Natural killer cell (primary cell): ENCODE measurements at regions not wholly inside any gene's neighbourhood (a gene's known extent, or its start where the extent isn't known, plus 50 kb on each side); places are given as distances from the start of the nearest gene placed in this dataset.
"Not testable (repeated sequence)": the region's sequence is repeated elsewhere in the genome, so short reads cannot be mapped to it uniquely, and the experiment has no call there.

Experiments used
- ATAC-seq, 3 donors: fragments of 150-1000 bp in 2 of 3; fragments of 200-7000 bp in 1 of 3; cut with Tn5 transposase; 1 replicate in 1 of 3; 2 replicates in 2 of 3; pipeline ENCODE4 v1.10.0; 2021; ENCODE audit warnings: mild to moderate bottlenecking in 2 of 3, moderate library complexity in 2 of 3
- DNase-seq, 2 donors: peaks; one replicate each; pipeline versions ENCODE4 v3.0.0 to v3.0.0-alpha.2; 2013 to 2021; ENCODE audit warnings: mixed read lengths in 1 of 2
- H3K27ac ChIP-seq: one replicate; pipeline ENCODE4 v1.5.1; 2013; ENCODE audit warnings: mild to moderate bottlenecking, low read length
- H3K27me3 ChIP-seq: one replicate; pipeline ENCODE4 v1.6.1; 2013; ENCODE audit warnings: low read length; ENCODE audit not compliant: control insufficient read depth, insufficient read depth
- H3K36me3 ChIP-seq: one replicate; pipeline ENCODE4 v1.6.1; 2013; ENCODE audit warnings: low read length; ENCODE audit not compliant: control insufficient read depth, insufficient read depth
- H3K4me1 ChIP-seq: one replicate; pipeline ENCODE4 v1.6.1; 2013; ENCODE audit warnings: low read length; ENCODE audit not compliant: control insufficient read depth, insufficient read depth
- H3K4me3 ChIP-seq: one replicate; pipeline ENCODE4 v1.5.1; 2013; ENCODE audit warnings: low read length
- H3K9me3 ChIP-seq: one replicate; pipeline ENCODE4 v1.6.1; 2013; ENCODE audit warnings: low read length; ENCODE audit not compliant: control insufficient read depth, insufficient read depth
- H3K27ac Mint-ChIP-seq, 2 donors: one replicate each; pipeline ENCODE4 v1.8.0; 2022; ENCODE audit warnings: mild to moderate bottlenecking in 2 of 2, mixed read lengths in 2 of 2, moderate library complexity in 1 of 2
- H3K27me3 Mint-ChIP-seq, 2 donors: one replicate each; pipeline ENCODE4 v1.8.0; 2022; ENCODE audit warnings: low read depth in 2 of 2, mixed read lengths in 2 of 2
- H3K36me3 Mint-ChIP-seq: one replicate; pipeline ENCODE4 v1.8.0; 2022; ENCODE audit warnings: mixed read lengths
- H3K4me1 Mint-ChIP-seq, 2 donors: one replicate each; pipeline ENCODE4 v1.8.0; 2022; ENCODE audit warnings: mixed read lengths in 2 of 2
- H3K4me3 Mint-ChIP-seq: one replicate; pipeline ENCODE4 v1.8.0; 2022; ENCODE audit warnings: mild to moderate bottlenecking, moderate library complexity, mixed read lengths
- H3K9me3 Mint-ChIP-seq, 2 donors: one replicate each; pipeline ENCODE4 v1.8.0; 2022; ENCODE audit warnings: mixed read lengths in 2 of 2
- WGBS: methylation state at CpG from one replicate; pipeline ENCODE4 v1.1.7; 2013; ENCODE audit warnings: missing lambda C conversion rate; ENCODE audit not compliant: insufficient coverage; 5-methylcytosine and 5-hydroxymethylcytosine counted together
- intact Hi-C: fragments of 100-400 bp; cut with micrococcal nuclease; formaldehyde crosslinking; loops from one replicate; pipeline ENCODE4 v1.14.2; 2022
- TF ChIP-seq, protein P1 (sequence below): fragments of 200-600 bp; IDR thresholded peaks from one replicate; pipeline ENCODE4 v1.8.0; 2022; ENCODE audit warnings: antibody characterized with exemption

DNA sequence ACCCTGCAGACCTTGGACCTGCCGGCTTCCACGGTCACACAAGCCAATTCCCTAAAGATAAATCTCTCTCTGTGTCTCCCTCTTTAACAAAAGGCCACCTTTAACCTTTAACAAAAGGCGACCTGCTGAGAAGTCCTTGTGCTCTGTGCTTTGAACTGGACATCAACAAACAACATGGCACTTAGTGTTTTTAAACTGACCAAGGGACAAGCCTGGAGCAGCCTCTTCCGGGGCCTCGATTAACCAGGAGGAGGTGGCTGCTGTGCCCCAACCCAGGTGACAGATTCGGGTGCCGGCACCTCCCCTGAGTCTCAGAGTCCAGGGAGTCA is 135.3 kb downstream of the RTP5 start:
- Mint-ChIP-seq H3K27me3 (peaks cover 0 to 13% of the 10 kb centered on the region in 2 donors), H3K9me3 (no peaks in the 10 kb centered on the region), H3K4me3 (no peak overlapping the region), H3K27ac (no peak overlapping the region), H3K4me1 (peaks cover 0 to 11% of the 10 kb centered on the region in 2 donors), H3K36me3 (no peaks in the 10 kb centered on the region)
- intact Hi-C loops = no loop called here
- no peak for DNase-seq
- no peaks in the 10 kb centered on the region for H3K27me3 ChIP-seq
- TF ChIP-seq, protein P1, sequence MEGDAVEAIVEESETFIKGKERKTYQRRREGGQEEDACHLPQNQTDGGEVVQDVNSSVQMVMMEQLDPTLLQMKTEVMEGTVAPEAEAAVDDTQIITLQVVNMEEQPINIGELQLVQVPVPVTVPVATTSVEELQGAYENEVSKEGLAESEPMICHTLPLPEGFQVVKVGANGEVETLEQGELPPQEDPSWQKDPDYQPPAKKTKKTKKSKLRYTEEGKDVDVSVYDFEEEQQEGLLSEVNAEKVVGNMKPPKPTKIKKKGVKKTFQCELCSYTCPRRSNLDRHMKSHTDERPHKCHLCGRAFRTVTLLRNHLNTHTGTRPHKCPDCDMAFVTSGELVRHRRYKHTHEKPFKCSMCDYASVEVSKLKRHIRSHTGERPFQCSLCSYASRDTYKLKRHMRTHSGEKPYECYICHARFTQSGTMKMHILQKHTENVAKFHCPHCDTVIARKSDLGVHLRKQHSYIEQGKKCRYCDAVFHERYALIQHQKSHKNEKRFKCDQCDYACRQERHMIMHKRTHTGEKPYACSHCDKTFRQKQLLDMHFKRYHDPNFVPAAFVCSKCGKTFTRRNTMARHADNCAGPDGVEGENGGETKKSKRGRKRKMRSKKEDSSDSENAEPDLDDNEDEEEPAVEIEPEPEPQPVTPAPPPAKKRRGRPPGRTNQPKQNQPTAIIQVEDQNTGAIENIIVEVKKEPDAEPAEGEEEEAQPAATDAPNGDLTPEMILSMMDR = no peak
- no peaks in the 10 kb centered on the region for H3K36me3 ChIP-seq
- ATAC-seq = no peak
- no peaks in the 10 kb centered on the region for H3K4me1 ChIP-seq
- H3K9me3 ChIP-seq = no peaks in the 10 kb centered on the region
- WGBS = 87% methylated on average over 7 of the region's 7 CpGs
- H3K27ac ChIP-seq = no peak overlapping the region
- H3K4me3 ChIP-seq = no peak overlapping the region

DNA sequence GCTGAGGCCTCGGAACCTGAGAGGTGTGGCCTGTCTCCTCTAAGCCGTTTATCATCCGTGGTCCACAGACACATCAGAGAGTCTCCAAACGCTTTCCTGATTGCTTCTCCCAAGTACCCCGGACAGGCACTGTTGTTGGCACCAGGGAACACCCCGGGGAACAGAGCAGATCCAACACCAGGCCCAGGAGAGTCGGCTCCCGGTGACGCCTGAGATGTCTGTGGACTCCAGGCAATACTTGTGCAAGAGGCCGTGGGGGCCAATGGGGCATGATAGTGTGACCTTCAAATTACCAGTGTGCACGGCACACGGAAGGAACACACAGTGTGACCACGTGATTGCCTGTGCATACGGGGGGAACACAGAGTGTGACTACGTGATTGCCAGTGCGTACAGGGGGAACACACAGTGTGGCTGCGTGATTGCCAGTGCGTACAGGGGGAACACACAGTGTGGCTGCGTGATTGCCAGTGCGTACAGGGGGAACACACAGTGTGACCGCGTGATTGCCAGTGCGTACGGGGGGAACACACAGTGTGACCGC is 136.6 kb downstream of the RTP5 start:
- H3K27ac Mint-ChIP-seq, DNase-seq: not testable (repeated sequence)

DNA sequence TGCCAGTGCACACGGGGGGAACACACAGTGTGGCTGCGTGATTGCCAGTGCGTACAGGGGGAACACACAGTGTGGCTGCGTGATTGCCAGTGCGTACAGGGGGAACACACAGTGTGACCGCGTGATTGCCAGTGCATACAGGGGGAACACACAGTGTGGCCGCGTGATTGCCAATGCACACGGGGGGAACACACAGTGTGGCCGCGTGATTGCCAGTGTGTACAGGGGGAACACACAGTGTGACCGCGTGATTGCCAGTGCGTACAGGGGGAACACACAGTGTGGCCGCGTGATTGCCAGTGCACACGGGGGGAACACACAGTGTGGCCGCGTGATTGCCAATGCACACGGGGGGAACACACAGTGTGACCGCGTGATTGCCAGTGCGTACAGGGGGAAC is 139.4 kb downstream of the RTP5 start:
- H3K4me3 Mint-ChIP-seq, intact Hi-C loops, H3K36me3 ChIP-seq, H3K27ac ChIP-seq, H3K27ac Mint-ChIP-seq, H3K36me3 Mint-ChIP-seq, ATAC-seq, DNase-seq, H3K27me3 ChIP-seq, H3K4me3 ChIP-seq, H3K9me3 Mint-ChIP-seq, H3K9me3 ChIP-seq: not testable (repeated sequence)
- Mint-ChIP-seq H3K27me3 (peaks cover 0 to 11% of the 10 kb centered on the region in 2 donors), H3K4me1 (peaks cover 0 to 13% of the 10 kb centered on the region in 2 donors)
- 81% methylated on average over 6 of the region's 24 CpGs for WGBS
- H3K4me1 ChIP-seq = peaks cover 12% of the 10 kb centered on the region

More for the DNA sequence above, 136.6 kb downstream of the RTP5 start:
- WGBS = 90% methylated on average over 16 of the region's 25 CpGs
- H3K27me3 Mint-ChIP-seq, H3K4me1 ChIP-seq, intact Hi-C loops, H3K9me3 Mint-ChIP-seq, H3K27ac ChIP-seq, H3K27me3 ChIP-seq, H3K9me3 ChIP-seq, H3K36me3 ChIP-seq, H3K4me3 Mint-ChIP-seq, H3K4me3 ChIP-seq, H3K36me3 Mint-ChIP-seq, ATAC-seq, H3K4me1 Mint-ChIP-seq: not testable (repeated sequence)

DNA sequence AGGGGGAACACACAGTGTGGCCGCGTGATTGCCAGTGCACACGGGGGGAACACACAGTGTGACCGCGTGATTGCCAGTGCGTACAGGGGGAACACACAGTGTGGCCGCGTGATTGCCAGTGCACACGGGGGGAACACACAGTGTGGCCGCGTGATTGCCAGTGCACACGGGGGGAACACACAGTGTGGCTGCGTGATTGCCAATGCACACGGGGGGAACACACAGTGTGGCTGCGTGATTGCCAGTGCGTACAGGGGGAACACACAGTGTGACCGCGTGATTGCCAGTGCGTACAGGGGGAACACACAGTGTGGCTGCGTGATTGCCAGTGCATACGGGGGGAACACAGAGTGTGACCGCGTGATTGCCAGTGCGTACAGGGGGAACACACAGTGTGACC is 140.3 kb downstream of the RTP5 start:
- H3K27me3 ChIP-seq, H3K27ac Mint-ChIP-seq, H3K4me3 ChIP-seq, H3K36me3 Mint-ChIP-seq, ATAC-seq, H3K9me3 Mint-ChIP-seq, intact Hi-C loops, H3K27ac ChIP-seq, DNase-seq, H3K36me3 ChIP-seq, H3K4me3 Mint-ChIP-seq, H3K9me3 ChIP-seq: not testable (repeated sequence)
- WGBS = 78% methylated on average over 9 of the region's 24 CpGs
- Mint-ChIP-seq H3K27me3 (peaks cover 0 to 14% of the 10 kb centered on the region in 2 donors), H3K4me1 (peaks cover 0 to 13% of the 10 kb centered on the region in 2 donors)
- peaks cover 12% of the 10 kb centered on the region for H3K4me1 ChIP-seq

DNA sequence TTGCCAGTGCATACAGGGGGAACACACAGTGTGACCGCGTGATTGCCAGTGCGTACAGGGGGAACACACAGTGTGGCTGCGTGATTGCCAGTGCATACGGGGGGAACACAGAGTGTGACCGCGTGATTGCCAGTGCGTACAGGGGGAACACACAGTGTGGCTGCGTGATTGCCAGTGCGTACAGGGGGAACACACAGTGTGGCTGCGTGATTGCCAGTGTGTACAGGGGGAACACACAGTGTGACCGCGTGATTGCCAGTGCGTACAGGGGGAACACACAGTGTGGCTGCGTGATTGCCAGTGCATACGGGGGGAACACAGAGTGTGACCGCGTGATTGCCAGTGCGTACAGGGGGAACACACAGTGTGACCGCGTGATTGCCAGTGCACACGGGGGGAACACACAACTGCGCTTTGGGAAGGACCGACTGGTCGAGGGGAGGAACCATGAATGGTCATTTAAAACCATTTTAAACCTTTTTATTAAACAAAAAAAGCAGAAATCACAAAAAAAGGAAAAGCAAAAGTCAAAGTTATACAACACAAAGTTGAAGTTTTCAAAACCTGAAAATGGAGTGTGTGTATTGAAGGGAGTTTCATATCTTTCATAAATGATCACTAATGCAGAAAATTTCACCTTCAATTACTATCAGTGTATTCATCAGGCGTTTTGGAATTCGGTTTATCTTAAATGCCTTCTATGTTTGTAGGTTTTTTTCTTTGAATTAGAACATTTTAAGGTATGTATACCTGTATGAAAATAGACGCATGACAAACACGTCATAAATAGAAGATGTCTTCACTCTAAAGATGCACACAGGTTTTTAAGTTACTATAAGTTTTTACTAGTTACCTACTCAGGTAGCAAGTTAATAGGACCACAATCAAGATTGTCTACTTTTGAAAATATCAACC is 141.0 kb downstream of the RTP5 start:
- H3K4me3 Mint-ChIP-seq, H3K36me3 Mint-ChIP-seq, H3K36me3 ChIP-seq, H3K27me3 ChIP-seq, DNase-seq, H3K27ac Mint-ChIP-seq, intact Hi-C loops, H3K27ac ChIP-seq, H3K9me3 ChIP-seq, H3K9me3 Mint-ChIP-seq, ATAC-seq, H3K4me3 ChIP-seq: not testable (repeated sequence)
- H3K27me3 Mint-ChIP-seq = peaks cover 0 to 11% of the 10 kb centered on the region in 2 donors
- peaks cover 12% of the 10 kb centered on the region for H3K4me1 ChIP-seq
- H3K4me1 Mint-ChIP-seq = peaks cover 0 to 13% of the 10 kb centered on the region in 2 donors
- WGBS = 85% methylated on average over 12 of the region's 29 CpGs
